Glutamatergic neuron (in vitro differentiated cells): ENCODE measurements at regions not wholly inside any gene's neighbourhood (a gene's known extent, or its start where the extent isn't known, plus 50 kb on each side); places are given as distances from the start of the nearest gene placed in this dataset.

ENCODE experiments used
- DNase-seq: peaks from one replicate; pipeline ENCODE4 v3.0.0; 2022
- H3K27ac Mint-ChIP-seq: one replicate; pipeline ENCODE4 v1.8.0; 2020; ENCODE audit warnings: mild to moderate bottlenecking, mixed read lengths, inconsistent platforms; ENCODE audit not compliant: unreplicated experiment
- H3K27me3 Mint-ChIP-seq: one replicate; pipeline ENCODE4 v1.8.0; 2020; ENCODE audit warnings: mild to moderate bottlenecking, moderate library complexity, mixed read lengths, inconsistent platforms; ENCODE audit not compliant: unreplicated experiment
- H3K36me3 Mint-ChIP-seq: one replicate; pipeline ENCODE4 v1.8.0; 2020; ENCODE audit warnings: mild to moderate bottlenecking, mixed read lengths, inconsistent platforms; ENCODE audit not compliant: unreplicated experiment
- H3K4me1 Mint-ChIP-seq: one replicate; pipeline ENCODE4 v1.8.0; 2020; ENCODE audit warnings: mild to moderate bottlenecking, low read depth, mixed read lengths, inconsistent platforms; ENCODE audit not compliant: unreplicated experiment
- H3K4me3 Mint-ChIP-seq: one replicate; pipeline ENCODE4 v1.8.0; 2020; ENCODE audit warnings: mild to moderate bottlenecking, mixed read lengths, inconsistent platforms; ENCODE audit not compliant: unreplicated experiment
- H3K9me3 Mint-ChIP-seq: one replicate; pipeline ENCODE4 v1.8.0; 2020; ENCODE audit warnings: mild to moderate bottlenecking, moderate library complexity, mixed read lengths, inconsistent platforms; ENCODE audit not compliant: unreplicated experiment
- TF ChIP-seq, protein P1 (sequence below): fragments of 200-600 bp; sonication (generic); IDR thresholded peaks from one replicate; pipeline ENCODE4 v1.5.0; 2021; ENCODE audit not compliant: partially characterized antibody, unreplicated experiment

DNA sequence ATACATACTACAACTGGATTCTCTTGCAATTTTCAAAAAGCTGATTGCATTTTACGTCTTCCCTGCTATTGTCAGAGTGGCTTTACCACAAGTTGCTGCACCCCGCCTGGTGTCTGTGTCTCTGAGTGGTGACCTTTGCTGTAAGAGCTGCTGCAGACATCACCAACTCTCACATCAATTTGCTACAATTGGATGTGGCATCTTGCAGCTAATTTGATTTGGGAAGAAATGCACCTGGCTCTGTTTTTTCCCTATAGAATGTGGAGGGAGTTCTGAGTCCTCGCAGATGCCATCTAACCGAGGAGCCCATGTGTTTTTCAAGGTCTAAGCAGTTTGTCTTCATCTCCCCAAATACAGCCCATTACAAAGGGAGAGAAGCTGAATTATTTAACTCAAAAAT is 73.8 kb upstream of the PHOX2B start:
- H3K4me3 Mint-ChIP-seq: no peak overlapping the region
- TF ChIP-seq, protein P1, sequence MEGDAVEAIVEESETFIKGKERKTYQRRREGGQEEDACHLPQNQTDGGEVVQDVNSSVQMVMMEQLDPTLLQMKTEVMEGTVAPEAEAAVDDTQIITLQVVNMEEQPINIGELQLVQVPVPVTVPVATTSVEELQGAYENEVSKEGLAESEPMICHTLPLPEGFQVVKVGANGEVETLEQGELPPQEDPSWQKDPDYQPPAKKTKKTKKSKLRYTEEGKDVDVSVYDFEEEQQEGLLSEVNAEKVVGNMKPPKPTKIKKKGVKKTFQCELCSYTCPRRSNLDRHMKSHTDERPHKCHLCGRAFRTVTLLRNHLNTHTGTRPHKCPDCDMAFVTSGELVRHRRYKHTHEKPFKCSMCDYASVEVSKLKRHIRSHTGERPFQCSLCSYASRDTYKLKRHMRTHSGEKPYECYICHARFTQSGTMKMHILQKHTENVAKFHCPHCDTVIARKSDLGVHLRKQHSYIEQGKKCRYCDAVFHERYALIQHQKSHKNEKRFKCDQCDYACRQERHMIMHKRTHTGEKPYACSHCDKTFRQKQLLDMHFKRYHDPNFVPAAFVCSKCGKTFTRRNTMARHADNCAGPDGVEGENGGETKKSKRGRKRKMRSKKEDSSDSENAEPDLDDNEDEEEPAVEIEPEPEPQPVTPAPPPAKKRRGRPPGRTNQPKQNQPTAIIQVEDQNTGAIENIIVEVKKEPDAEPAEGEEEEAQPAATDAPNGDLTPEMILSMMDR: no peak
- peaks cover 5% of the 10 kb centered on the region for H3K27me3 Mint-ChIP-seq
- peaks cover 3% of the 10 kb centered on the region for H3K9me3 Mint-ChIP-seq
- peak overlapping the region; percentile 24 for H3K27ac Mint-ChIP-seq
- peaks cover 17% of the 10 kb centered on the region for H3K4me1 Mint-ChIP-seq
- DNase-seq: peak; percentile 29
- H3K36me3 Mint-ChIP-seq: no peaks in the 10 kb centered on the region

DNA sequence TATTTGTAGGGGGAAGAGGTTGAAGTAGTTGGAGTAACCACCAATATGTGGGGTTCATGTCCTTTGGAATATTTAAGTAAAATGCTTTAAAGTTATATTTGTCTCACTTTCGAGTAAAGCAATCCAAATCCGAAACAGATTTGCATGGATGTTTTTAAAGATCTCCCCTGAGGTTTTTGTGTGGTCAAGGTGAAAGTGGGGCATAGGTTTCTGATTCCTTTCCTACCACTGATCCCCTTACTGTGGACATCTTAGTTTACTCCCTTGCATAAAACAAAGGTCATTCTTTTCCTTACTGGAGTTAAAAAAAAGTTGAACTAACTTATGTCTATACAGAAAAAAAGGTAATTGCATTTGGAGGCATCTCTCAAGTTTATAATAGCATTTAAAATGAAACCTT is 71.9 kb upstream of the PHOX2B start:
- Mint-ChIP-seq H3K4me3 (no peak overlapping the region), H3K36me3 (no peaks in the 10 kb centered on the region), H3K4me1 (peaks cover 13% of the 10 kb centered on the region), H3K27ac (no peak overlapping the region), H3K9me3 (peaks cover 3% of the 10 kb centered on the region), H3K27me3 (peaks cover 3% of the 10 kb centered on the region)
- DNase-seq: no peak
- TF ChIP-seq, protein P1: no peak

DNA sequence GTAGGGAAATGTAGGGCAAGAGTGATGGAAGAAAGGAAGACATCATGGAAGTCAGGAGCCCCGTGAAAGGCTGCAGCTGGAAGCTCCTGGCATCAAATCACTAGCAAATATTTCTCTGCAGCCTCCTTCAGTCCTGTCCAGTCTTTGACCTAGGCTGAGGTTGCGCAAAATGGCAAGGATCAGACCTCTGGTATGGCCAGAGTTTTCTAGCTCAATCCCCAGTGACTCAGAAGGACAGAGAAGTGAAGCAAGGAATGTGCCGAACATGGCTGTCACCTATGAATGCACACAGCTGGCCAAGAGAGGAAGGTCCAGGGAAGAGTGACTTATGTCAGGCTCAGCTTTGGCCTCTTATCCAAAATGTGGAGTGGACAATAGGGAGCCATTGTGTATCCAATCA is 71.1 kb upstream of the PHOX2B start:
- Mint-ChIP-seq H3K36me3 (no peaks in the 10 kb centered on the region), H3K27ac (no peak overlapping the region), H3K4me1 (peaks cover 15% of the 10 kb centered on the region), H3K9me3 (peaks cover 3% of the 10 kb centered on the region), H3K27me3 (peaks cover 3% of the 10 kb centered on the region), H3K4me3 (no peak overlapping the region)
- TF ChIP-seq, protein P1: no peak
- no peak for DNase-seq

DNA sequence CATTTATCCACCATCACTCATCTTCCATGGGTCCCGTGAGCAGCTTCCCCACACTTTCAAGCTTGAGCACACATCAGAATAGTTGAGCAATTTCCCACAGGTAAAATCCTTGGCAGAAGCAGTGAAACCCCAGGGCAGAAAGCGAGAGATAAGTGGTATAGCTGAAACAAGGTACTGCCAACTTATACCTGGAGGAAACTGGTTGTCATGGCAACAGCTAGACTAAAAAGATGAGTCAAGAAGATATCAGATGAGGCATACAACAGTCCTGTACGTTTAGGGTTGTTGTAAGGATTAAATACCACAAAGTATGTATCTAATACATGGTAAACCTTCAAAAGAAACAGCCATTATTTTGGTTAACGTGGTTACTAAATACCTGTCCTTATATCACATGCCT is 66.9 kb upstream of the PHOX2B start:
- peaks cover 2% of the 10 kb centered on the region for H3K4me1 Mint-ChIP-seq
- TF ChIP-seq, protein P1: no peak
- no peaks in the 10 kb centered on the region for H3K36me3 Mint-ChIP-seq
- peaks cover 3% of the 10 kb centered on the region for H3K27me3 Mint-ChIP-seq
- H3K4me3 Mint-ChIP-seq: no peak overlapping the region
- peaks cover 6% of the 10 kb centered on the region for H3K9me3 Mint-ChIP-seq
- no peak overlapping the region for H3K27ac Mint-ChIP-seq
- DNase-seq: no peak

DNA sequence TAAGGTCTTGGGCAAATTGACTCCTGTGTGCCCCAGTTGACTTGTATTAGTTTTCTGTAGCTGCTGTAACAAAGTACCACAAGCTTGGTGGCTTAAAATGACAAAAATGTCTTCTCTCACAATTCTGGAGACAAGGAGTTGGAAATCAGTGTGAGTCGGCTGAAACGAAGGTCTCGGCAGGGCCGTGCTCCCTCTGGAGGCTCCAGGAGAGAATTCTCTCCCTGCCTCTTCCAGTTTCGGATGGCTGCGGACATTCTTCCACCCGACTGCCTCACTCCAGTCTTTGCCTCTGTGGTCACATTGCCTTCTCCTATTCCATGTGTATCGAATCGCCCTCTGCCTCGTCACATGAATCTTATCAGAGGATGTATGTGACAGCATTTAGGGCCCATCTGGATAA is 66.0 kb upstream of the PHOX2B start:
- Mint-ChIP-seq H3K4me1 (peaks cover 2% of the 10 kb centered on the region), H3K27me3 (peaks cover 3% of the 10 kb centered on the region), H3K36me3 (no peaks in the 10 kb centered on the region), H3K27ac (no peak overlapping the region), H3K4me3 (no peak overlapping the region), H3K9me3 (peaks cover 6% of the 10 kb centered on the region)
- DNase-seq: peak; percentile 54
- TF ChIP-seq, protein P1: no peak
